ENCODE measurements at regions not wholly inside any gene's neighbourhood (a gene's known extent, or its start where the extent isn't known, plus 50 kb on each side); places are given as distances from the start of the nearest gene placed in this dataset.

DNA sequence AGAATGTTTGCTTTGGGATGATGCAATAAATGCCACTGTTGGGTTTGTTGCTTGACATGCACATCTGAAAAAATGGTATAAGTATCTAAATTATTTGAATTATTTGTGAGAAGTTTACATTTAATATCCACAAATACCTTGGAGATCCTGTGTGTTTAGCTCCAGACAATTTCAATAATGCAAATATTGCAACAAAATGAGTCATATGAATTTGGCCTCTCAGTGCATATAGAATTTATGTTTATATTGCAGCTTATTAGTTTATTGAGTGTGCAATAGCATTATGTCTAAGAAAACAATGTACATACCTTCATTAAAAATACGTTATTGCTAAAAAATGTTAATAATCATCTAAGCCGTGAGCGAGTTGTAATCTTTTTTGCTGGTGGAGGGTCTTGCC lies 153.3 kb downstream of the FSCB start:
- H3K79me2 ChIP-seq (ENCODE audit: low read length) = no peaks in the 10 kb centered on the region
- no peak overlapping the region for H2AFZ ChIP-seq (ENCODE audit: low read length)
- no peak overlapping the region for H3K9ac ChIP-seq (ENCODE audit: low read length)
- peak overlapping the region; percentile 34 for H3K27ac ChIP-seq (ENCODE audit: low read length)
- H3K36me3 ChIP-seq (ENCODE audit: low read depth, low read length) = no peaks in the 10 kb centered on the region
- H3K4me2 ChIP-seq (ENCODE audit: low read length) = peak overlapping the region; percentile 35
- H3F3A ChIP-seq (ENCODE audit: low read length, unreplicated experiment) = no peaks in the 10 kb centered on the region
- no peak for TF ChIP-seq EZH2 (IDR thresholded peaks at IDR 0.05; ENCODE audit: low read length, unreplicated experiment)
- TF ChIP-seq, protein P1, sequence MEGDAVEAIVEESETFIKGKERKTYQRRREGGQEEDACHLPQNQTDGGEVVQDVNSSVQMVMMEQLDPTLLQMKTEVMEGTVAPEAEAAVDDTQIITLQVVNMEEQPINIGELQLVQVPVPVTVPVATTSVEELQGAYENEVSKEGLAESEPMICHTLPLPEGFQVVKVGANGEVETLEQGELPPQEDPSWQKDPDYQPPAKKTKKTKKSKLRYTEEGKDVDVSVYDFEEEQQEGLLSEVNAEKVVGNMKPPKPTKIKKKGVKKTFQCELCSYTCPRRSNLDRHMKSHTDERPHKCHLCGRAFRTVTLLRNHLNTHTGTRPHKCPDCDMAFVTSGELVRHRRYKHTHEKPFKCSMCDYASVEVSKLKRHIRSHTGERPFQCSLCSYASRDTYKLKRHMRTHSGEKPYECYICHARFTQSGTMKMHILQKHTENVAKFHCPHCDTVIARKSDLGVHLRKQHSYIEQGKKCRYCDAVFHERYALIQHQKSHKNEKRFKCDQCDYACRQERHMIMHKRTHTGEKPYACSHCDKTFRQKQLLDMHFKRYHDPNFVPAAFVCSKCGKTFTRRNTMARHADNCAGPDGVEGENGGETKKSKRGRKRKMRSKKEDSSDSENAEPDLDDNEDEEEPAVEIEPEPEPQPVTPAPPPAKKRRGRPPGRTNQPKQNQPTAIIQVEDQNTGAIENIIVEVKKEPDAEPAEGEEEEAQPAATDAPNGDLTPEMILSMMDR (conservative IDR thresholded peaks at IDR 0.05; ENCODE audit: low read depth, low read length) = no peak
- TF ChIP-seq EZH2phosphoT487 (IDR thresholded peaks at IDR 0.05; ENCODE audit: borderline replicate concordance, low read length) = no peak
- H3K4me3 ChIP-seq (ENCODE audit: low read length) = no peak overlapping the region
- DNase-seq = peak; percentile 66
- no peaks in the 10 kb centered on the region for H3K9me3 ChIP-seq (ENCODE audit: low read length)
- intact Hi-C loops (cut with micrococcal nuclease) = no loop called here
- H3K4me1 ChIP-seq (ENCODE audit: insufficient read depth, low read length) = peaks cover 11% of the 10 kb centered on the region
- CTCF ChIA-PET = interaction anchor here (0.7 kb wide), 1 partner anchor 252 kb away, joined by 4 read pairs; no protein-coding TSS in a partner anchor
- POLR2A ChIA-PET (ENCODE audit: unreplicated experiment) = no interaction called here
- no peaks in the 10 kb centered on the region for H4K20me1 ChIP-seq (ENCODE audit: low read length)
- no TSS peak for BruUV-seq (replicated peaks)
- H3K27me3 ChIP-seq (ENCODE audit: low read length) = no peaks in the 10 kb centered on the region
- ATAC-seq = peak; percentile 86
- H3K9me2 ChIP-seq (replicated peaks; ENCODE audit: low read length) = no peaks in the 10 kb centered on the region

- peaks cover 11% of the 10 kb centered on the region for H3K4me1 ChIP-seq (ENCODE audit: insufficient read depth, low read length)
- H3K27me3 ChIP-seq (ENCODE audit: low read length) = no peaks in the 10 kb centered on the region
- ATAC-seq (no peak), DNase-seq (no peak)
- TF ChIP-seq, protein P1 (conservative IDR thresholded peaks at IDR 0.05; ENCODE audit: low read depth, low read length) = no peak
- no peak for TF ChIP-seq EZH2phosphoT487 (IDR thresholded peaks at IDR 0.05; ENCODE audit: borderline replicate concordance, low read length)
- TF ChIP-seq EZH2 (IDR thresholded peaks at IDR 0.05; ENCODE audit: low read length, unreplicated experiment) = no peak
- no peak overlapping the region for H3K27ac ChIP-seq (ENCODE audit: low read length)
- no TSS peak for BruUV-seq (replicated peaks)
- no peak overlapping the region for H3K4me3 ChIP-seq (ENCODE audit: low read length)
- H3K9me2 ChIP-seq (replicated peaks; ENCODE audit: low read length) = no peaks in the 10 kb centered on the region
- no peak overlapping the region for H3K9ac ChIP-seq (ENCODE audit: low read length)
- H3K79me2 ChIP-seq (ENCODE audit: low read length) = no peaks in the 10 kb centered on the region
- intact Hi-C loops (cut with micrococcal nuclease) = no loop called here
- peaks cover 8% of the 10 kb centered on the region; the same call in 1 of the 2 replicates for H3K9me3 ChIP-seq (ENCODE audit: low read length)
- H3K36me3 ChIP-seq (ENCODE audit: low read depth, low read length) = 0 out of 2 replicates have a peak, but pooled peaks cover under 1% of the 10 kb centered on the region
- no peaks in the 10 kb centered on the region for H4K20me1 ChIP-seq (ENCODE audit: low read length)
- CTCF ChIA-PET = no interaction called here
- H3K4me2 ChIP-seq (ENCODE audit: low read length) = no peak overlapping the region
- POLR2A ChIA-PET (ENCODE audit: unreplicated experiment) = interaction anchor here (0.5 kb wide), 1 partner anchor 61 kb away, joined by 3 read pairs; no protein-coding TSS in a partner anchor
- no peak overlapping the region for H2AFZ ChIP-seq (ENCODE audit: low read length)
- no peaks in the 10 kb centered on the region for H3F3A ChIP-seq (ENCODE audit: low read length, unreplicated experiment)
These were observed 154.9 kb downstream of the FSCB start for GRCh38 chr14:44352201-44352600.

GRCh38 chr14:44347316-44347715 lies 159.8 kb downstream of the FSCB start:
- H3F3A ChIP-seq (ENCODE audit: low read length, unreplicated experiment) = no peaks in the 10 kb centered on the region
- H3K79me2 ChIP-seq (ENCODE audit: low read length) = no peaks in the 10 kb centered on the region
- H3K9me3 ChIP-seq (ENCODE audit: low read length) = peaks cover 16% of the 10 kb centered on the region
- no peak overlapping the region for H3K9ac ChIP-seq (ENCODE audit: low read length)
- CTCF ChIA-PET = no interaction called here
- intact Hi-C loops (cut with micrococcal nuclease) = no loop called here
- no peak overlapping the region for H2AFZ ChIP-seq (ENCODE audit: low read length)
- H3K36me3 ChIP-seq (ENCODE audit: low read depth, low read length) = peaks cover 6% of the 10 kb centered on the region; the same call in 1 of the 2 replicates
- no TSS peak for BruUV-seq (replicated peaks)
- H3K4me3 ChIP-seq (ENCODE audit: low read length) = no peak overlapping the region
- DNase-seq (no peak), ATAC-seq (no peak)
- no peak overlapping the region for H3K27ac ChIP-seq (ENCODE audit: low read length)
- H3K27me3 ChIP-seq (ENCODE audit: low read length) = no peaks in the 10 kb centered on the region
- no peak for TF ChIP-seq EZH2phosphoT487 (IDR thresholded peaks at IDR 0.05; ENCODE audit: borderline replicate concordance, low read length)
- no peak for TF ChIP-seq EZH2 (IDR thresholded peaks at IDR 0.05; ENCODE audit: low read length, unreplicated experiment)
- TF ChIP-seq, protein P1 (conservative IDR thresholded peaks at IDR 0.05; ENCODE audit: low read depth, low read length) = no peak
- POLR2A ChIA-PET (ENCODE audit: unreplicated experiment) = no interaction called here
- no peak overlapping the region for H3K4me2 ChIP-seq (ENCODE audit: low read length)
- H3K9me2 ChIP-seq (replicated peaks; ENCODE audit: low read length) = no peaks in the 10 kb centered on the region
- no peaks in the 10 kb centered on the region for H3K4me1 ChIP-seq (ENCODE audit: insufficient read depth, low read length)
- no peaks in the 10 kb centered on the region for H4K20me1 ChIP-seq (ENCODE audit: low read length)

Measured in PC-3 (cell line).